Suprapubic skin (tissue), 4 donors: ENCODE measurements at regions not wholly inside any gene's neighbourhood (a gene's known extent, or its start where the extent isn't known, plus 50 kb on each side); places are given as distances from the start of the nearest gene placed in this dataset.

Experiments used
- DNase-seq, 2 donors: peaks; one replicate each; pipeline ENCODE4 v3.0.0-alpha.2; 2019; ENCODE audit warnings: low spot score in 2 of 2
- H3K27ac ChIP-seq: fragments of 200-600 bp; sonication (generic); one replicate; pipeline ENCODE4 v1.5.1; 2019
- H3K27me3 ChIP-seq: fragments of 200-600 bp; sonication (generic); one replicate; pipeline ENCODE4 v1.5.1; 2019
- H3K36me3 ChIP-seq: fragments of 200-600 bp; sonication (generic); one replicate; pipeline ENCODE4 v1.5.1; 2019
- H3K4me1 ChIP-seq: fragments of 200-600 bp; sonication (generic); one replicate; pipeline ENCODE4 v1.5.1; 2019
- H3K4me3 ChIP-seq: fragments of 200-600 bp; sonication (generic); one replicate; pipeline ENCODE4 v1.5.1; 2019; ENCODE audit warnings: mild to moderate bottlenecking
- H3K9me3 ChIP-seq: fragments of 200-600 bp; sonication (generic); one replicate; pipeline ENCODE4 v1.5.1; 2019
- CTCF ChIP-seq, 2 donors: fragments of 200-600 bp in 1 of 2; fragments of 450-650 bp in 1 of 2; sonication (generic) in 1 of 2; IDR thresholded peaks; one replicate each; pipeline ENCODE4 v1.5.1; 2016 to 2019; ENCODE audit warnings: antibody characterized with exemption in 2 of 2, mild to moderate bottlenecking in 1 of 2, moderate library complexity in 1 of 2
- EP300 ChIP-seq: sonication (generic); formaldehyde crosslinking; IDR thresholded peaks from one replicate; pipeline ENCODE4 v1.6.1; 2017; ENCODE audit warnings: antibody characterized with exemption
- POLR2A ChIP-seq, 2 donors: fragments of 450-650 bp; IDR thresholded peaks; one replicate each; pipeline ENCODE4 v1.6.1; 2017; ENCODE audit warnings: antibody characterized with exemption in 2 of 2, mild to moderate bottlenecking in 2 of 2, moderate library complexity in 2 of 2
- POLR2AphosphoS5 ChIP-seq, 3 donors: sonication (generic); formaldehyde crosslinking; IDR thresholded peaks; one replicate each; pipeline ENCODE4 v1.6.1; 2017; ENCODE audit warnings: antibody characterized with exemption in 3 of 3
- WGBS: methylation state at CpG from one replicate; pipeline ENCODE4 v1.1.5; 2018; 5-methylcytosine and 5-hydroxymethylcytosine counted together

GRCh38 chr3:162647321-162647720 is 1150.7 kb downstream of the OTOL1 start:
- peaks cover 10% of the 10 kb centered on the region for H3K9me3 ChIP-seq
- no peaks in the 10 kb centered on the region for H3K27me3 ChIP-seq
- whole genome bisulfite sequencing = 42% methylated on average over 2 of the region's 2 CpGs
- DNase-seq = no peak
- no peak overlapping the region for H3K27ac ChIP-seq
- TF ChIP-seq POLR2AphosphoS5 (IDR thresholded peaks at IDR 0.05) = no peak
- TF ChIP-seq CTCF (IDR thresholded peaks at IDR 0.05) = no peak
- TF ChIP-seq POLR2A (IDR thresholded peaks at IDR 0.05) = no peak
- no peak for TF ChIP-seq EP300
- H3K4me3 ChIP-seq = no peak overlapping the region
- no peaks in the 10 kb centered on the region for H3K36me3 ChIP-seq
- no peaks in the 10 kb centered on the region for H3K4me1 ChIP-seq

GRCh38 chr3:162658003-162658402 is 1161.4 kb downstream of the OTOL1 start:
- TF ChIP-seq POLR2A (IDR thresholded peaks at IDR 0.05) = no peak
- no peak for TF ChIP-seq CTCF (IDR thresholded peaks at IDR 0.05)
- no peak for TF ChIP-seq POLR2AphosphoS5 (IDR thresholded peaks at IDR 0.05)
- TF ChIP-seq EP300 = no peak
- H3K36me3 ChIP-seq = no peaks in the 10 kb centered on the region
- no peak overlapping the region for H3K4me3 ChIP-seq
- no peak overlapping the region for H3K27ac ChIP-seq
- no peaks in the 10 kb centered on the region for H3K27me3 ChIP-seq
- no peaks in the 10 kb centered on the region for H3K9me3 ChIP-seq
- no peak for DNase-seq
- WGBS = 40% methylated on average over 1 of the region's 1 CpG
- H3K4me1 ChIP-seq = no peaks in the 10 kb centered on the region

GRCh38 chr3:162665684-162666391 is 1169.2 kb downstream of the OTOL1 start:
- TF ChIP-seq EP300 = no peak
- no peak for TF ChIP-seq POLR2AphosphoS5 (IDR thresholded peaks at IDR 0.05)
- no peak for TF ChIP-seq POLR2A (IDR thresholded peaks at IDR 0.05)
- TF ChIP-seq CTCF (IDR thresholded peaks at IDR 0.05) = no peak
- Histone ChIP-seq H3K27me3 (no peaks in the 10 kb centered on the region), H3K27ac (no peak overlapping the region), H3K4me1 (no peaks in the 10 kb centered on the region), H3K4me3 (no peak overlapping the region), H3K36me3 (no peaks in the 10 kb centered on the region), H3K9me3 (no peaks in the 10 kb centered on the region)
- DNase-seq = no peak
- 29% methylated on average over 1 of the region's 1 CpG for WGBS

- no peak overlapping the region for H3K4me3 ChIP-seq
- no peak overlapping the region for H3K27ac ChIP-seq
- H3K36me3 ChIP-seq = no peaks in the 10 kb centered on the region
- H3K27me3 ChIP-seq = no peaks in the 10 kb centered on the region
- H3K4me1 ChIP-seq = no peaks in the 10 kb centered on the region
- H3K9me3 ChIP-seq = no peaks in the 10 kb centered on the region
- WGBS = 89% methylated on average over 9 of the region's 10 CpGs
- no peak for DNase-seq
- TF ChIP-seq CTCF (IDR thresholded peaks at IDR 0.05) (no peak), POLR2AphosphoS5 (IDR thresholded peaks at IDR 0.05) (no peak), POLR2A (IDR thresholded peaks at IDR 0.05) (no peak)
Measured at GRCh38 chr3:162666835-162667234, 1170.2 kb downstream of the OTOL1 start.

- DNase-seq = no peak
- H3K4me3 ChIP-seq = no peak overlapping the region
- no peaks in the 10 kb centered on the region for H3K4me1 ChIP-seq
- no peak overlapping the region for H3K27ac ChIP-seq
- no peaks in the 10 kb centered on the region for H3K36me3 ChIP-seq
- TF ChIP-seq EP300 (no peak), POLR2A (IDR thresholded peaks at IDR 0.05) (no peak), CTCF (IDR thresholded peaks at IDR 0.05) (no peak), POLR2AphosphoS5 (IDR thresholded peaks at IDR 0.05) (no peak)
- no peaks in the 10 kb centered on the region for H3K9me3 ChIP-seq
- no peaks in the 10 kb centered on the region for H3K27me3 ChIP-seq
Measured at GRCh38 chr3:162670181-162670580, 1173.6 kb downstream of the OTOL1 start.
